Neural progenitor cell (in vitro differentiated cells): ENCODE measurements at regions not wholly inside any gene's neighbourhood (a gene's known extent, or its start where the extent isn't known, plus 50 kb on each side); places are given as distances from the start of the nearest gene placed in this dataset.

Experiments used
- CTCF ChIP-seq: fragments of 200-600 bp; sonication (generic); IDR thresholded peaks from 2 replicates; pipeline ENCODE4 v1.5.1; 2017; ENCODE audit warnings: antibody characterized with exemption, mild to moderate bottlenecking
- EZH2phosphoT487 ChIP-seq: fragments of 200-600 bp; sonication (generic); IDR thresholded peaks from 2 replicates; pipeline ENCODE4 v1.6.1; 2017; ENCODE audit warnings: antibody characterized with exemption

- TF ChIP-seq EZH2phosphoT487 (no peak), CTCF (no peak)
Observed at GRCh38 chr12:116506697-116507064, 52.5 kb upstream of the MAP1LC3B2 start.
